ENCODE measurements at regions not wholly inside any gene's neighbourhood (a gene's known extent, or its start where the extent isn't known, plus 50 kb on each side); places are given as distances from the start of the nearest gene placed in this dataset.

GRCh38 chr2:149768320-149768799, 180.8 kb upstream of the MMADHC start:
- Histone ChIP-seq H3K9ac (ENCODE audit: control insufficient read depth, extremely low read depth, insufficient read depth, low read length) (no peak overlapping the region), H3K36me3 (ENCODE audit: control insufficient read depth in 2 of 2, extremely low read depth in 1 of 2, insufficient read depth in 2 of 2, low read length in 2 of 2) (no peaks in the 10 kb centered on the region), H3K79me2 (ENCODE audit: control insufficient read depth, insufficient read depth, low read length) (no peaks in the 10 kb centered on the region), H3K27me3 (ENCODE audit: control insufficient read depth, extremely low read depth, insufficient read depth, low read length) (no peaks in the 10 kb centered on the region), H3K9me3 (ENCODE audit: control insufficient read depth, low read depth, low read length) (no peaks in the 10 kb centered on the region), H3K4me1 (ENCODE audit: control insufficient read depth, extremely low read depth, insufficient read depth, low read length) (peaks cover 14% of the 10 kb centered on the region), H2AFZ (ENCODE audit: control insufficient read depth, low read length) (peak overlapping the region; percentile 46), H3K4me3 (ENCODE audit: control insufficient read depth in 2 of 3, extremely low read depth in 1 of 3, insufficient read depth in 2 of 3, low read depth in 1 of 3, low read length in 3 of 3) (no peak overlapping the region), H3K9me1 (ENCODE audit: control insufficient read depth, extremely low read depth, insufficient read depth, low read length) (no peaks in the 10 kb centered on the region), H4K20me1 (ENCODE audit: control insufficient read depth, extremely low read depth, insufficient read depth, low read length) (no peaks in the 10 kb centered on the region), H3K4me2 (ENCODE audit: control insufficient read depth, extremely low read depth, insufficient read depth, low read depth, low read length) (no peak overlapping the region), H3K27ac (ENCODE audit: control insufficient read depth, insufficient read depth, low read length) (no peak overlapping the region)
- FAIRE-seq (no peak), DNase-seq (ENCODE audit: low read depth, low spot score) (no peak)
- TF ChIP-seq, protein P1, sequence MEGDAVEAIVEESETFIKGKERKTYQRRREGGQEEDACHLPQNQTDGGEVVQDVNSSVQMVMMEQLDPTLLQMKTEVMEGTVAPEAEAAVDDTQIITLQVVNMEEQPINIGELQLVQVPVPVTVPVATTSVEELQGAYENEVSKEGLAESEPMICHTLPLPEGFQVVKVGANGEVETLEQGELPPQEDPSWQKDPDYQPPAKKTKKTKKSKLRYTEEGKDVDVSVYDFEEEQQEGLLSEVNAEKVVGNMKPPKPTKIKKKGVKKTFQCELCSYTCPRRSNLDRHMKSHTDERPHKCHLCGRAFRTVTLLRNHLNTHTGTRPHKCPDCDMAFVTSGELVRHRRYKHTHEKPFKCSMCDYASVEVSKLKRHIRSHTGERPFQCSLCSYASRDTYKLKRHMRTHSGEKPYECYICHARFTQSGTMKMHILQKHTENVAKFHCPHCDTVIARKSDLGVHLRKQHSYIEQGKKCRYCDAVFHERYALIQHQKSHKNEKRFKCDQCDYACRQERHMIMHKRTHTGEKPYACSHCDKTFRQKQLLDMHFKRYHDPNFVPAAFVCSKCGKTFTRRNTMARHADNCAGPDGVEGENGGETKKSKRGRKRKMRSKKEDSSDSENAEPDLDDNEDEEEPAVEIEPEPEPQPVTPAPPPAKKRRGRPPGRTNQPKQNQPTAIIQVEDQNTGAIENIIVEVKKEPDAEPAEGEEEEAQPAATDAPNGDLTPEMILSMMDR (optimal IDR thresholded peaks at IDR 0.05 in 1 of 3, IDR thresholded peaks at IDR 0.05 in 1 of 3, conservative IDR thresholded peaks at IDR 0.05 in 1 of 3; ENCODE audit: extremely low read depth in 1 of 3, insufficient read depth in 2 of 3, low read length in 3 of 3), result no peak
- TF ChIP-seq EZH2 (IDR thresholded peaks at IDR 0.05; ENCODE audit: low read length), result no peak
- dilution Hi-C loops (cut with MboI; ENCODE audit: extremely low pct_ligation_motif_present, low sequenced_read_pairs), result no loop called here

DNA sequence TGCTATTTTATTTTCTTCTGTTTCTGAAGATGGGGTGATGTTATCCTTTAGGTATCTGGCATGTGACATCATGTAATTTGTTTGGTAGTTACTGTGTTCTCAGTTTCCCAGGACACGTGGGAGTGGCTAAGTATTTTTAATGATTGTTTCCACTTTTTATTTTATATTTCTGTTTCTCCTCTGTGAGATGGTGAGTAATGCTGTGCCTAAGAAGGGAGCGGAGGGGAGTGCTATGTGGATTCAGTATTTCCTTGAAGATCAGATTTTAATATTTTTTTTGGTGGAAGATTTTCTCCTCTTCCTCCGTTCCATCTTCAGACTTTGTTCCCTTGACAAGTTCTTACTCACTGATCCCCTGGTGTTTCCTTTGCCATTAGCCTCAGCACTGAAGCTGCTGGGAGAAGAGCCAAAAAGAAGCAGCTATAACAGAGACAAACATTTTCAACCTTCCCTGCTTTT, 180.0 kb upstream of the MMADHC start:
- Histone ChIP-seq H3K9ac (ENCODE audit: control insufficient read depth, extremely low read depth, insufficient read depth, low read length) (peak overlapping the region; percentile 43), H3K4me3 (ENCODE audit: control insufficient read depth in 2 of 3, extremely low read depth in 1 of 3, insufficient read depth in 2 of 3, low read depth in 1 of 3, low read length in 3 of 3) (peak overlapping the region in 1 of 3 experiments; percentile 30), H3K9me3 (ENCODE audit: control insufficient read depth, low read depth, low read length) (no peaks in the 10 kb centered on the region), H2AFZ (ENCODE audit: control insufficient read depth, low read length) (peak overlapping the region; percentile 57), H3K27me3 (ENCODE audit: control insufficient read depth, extremely low read depth, insufficient read depth, low read length) (no peaks in the 10 kb centered on the region), H3K9me1 (ENCODE audit: control insufficient read depth, extremely low read depth, insufficient read depth, low read length) (no peaks in the 10 kb centered on the region), H3K79me2 (ENCODE audit: control insufficient read depth, insufficient read depth, low read length) (no peaks in the 10 kb centered on the region), H3K27ac (ENCODE audit: control insufficient read depth, insufficient read depth, low read length) (peak overlapping the region; percentile 37), H3K4me2 (ENCODE audit: control insufficient read depth, extremely low read depth, insufficient read depth, low read depth, low read length) (peak overlapping the region; percentile 63), H3K36me3 (ENCODE audit: control insufficient read depth in 2 of 2, extremely low read depth in 1 of 2, insufficient read depth in 2 of 2, low read length in 2 of 2) (no peaks in the 10 kb centered on the region), H3K4me1 (ENCODE audit: control insufficient read depth, extremely low read depth, insufficient read depth, low read length) (peaks cover 14% of the 10 kb centered on the region), H4K20me1 (ENCODE audit: control insufficient read depth, extremely low read depth, insufficient read depth, low read length) (no peaks in the 10 kb centered on the region)
- DNase-seq (ENCODE audit: low read depth, low spot score) (no peak), FAIRE-seq (peak; percentile 71)
- dilution Hi-C loops (cut with MboI; ENCODE audit: extremely low pct_ligation_motif_present, low sequenced_read_pairs), result no loop called here
- TF ChIP-seq, protein P1 (optimal IDR thresholded peaks at IDR 0.05 in 1 of 3, IDR thresholded peaks at IDR 0.05 in 1 of 3, conservative IDR thresholded peaks at IDR 0.05 in 1 of 3; ENCODE audit: extremely low read depth in 1 of 3, insufficient read depth in 2 of 3, low read length in 3 of 3), result no peak
- no peak for TF ChIP-seq EZH2 (IDR thresholded peaks at IDR 0.05; ENCODE audit: low read length)

Measured in keratinocyte (primary cell).